Hepatocyte (in vitro differentiated cells): ENCODE measurements at regions not wholly inside any gene's neighbourhood (a gene's known extent, or its start where the extent isn't known, plus 50 kb on each side); places are given as distances from the start of the nearest gene placed in this dataset.

Experiments
- EZH2 ChIP-seq: fragments of 200-600 bp; sonication (generic); IDR thresholded peaks from 2 replicates; pipeline ENCODE4 v1.6.1; 2016; ENCODE audit warnings: antibody characterized with exemption, mild to moderate bottlenecking, borderline replicate concordance
- EZH2phosphoT487 ChIP-seq: fragments of 200-600 bp; sonication (generic); IDR thresholded peaks from one replicate; pipeline ENCODE4 v1.6.1; 2018; ENCODE audit warnings: antibody characterized with exemption, mild to moderate bottlenecking, low read depth, moderate library complexity; ENCODE audit not compliant: unreplicated experiment, severe bottlenecking
- TF ChIP-seq, protein P1 (sequence below): fragments of 200-600 bp; sonication (generic); IDR thresholded peaks from 2 replicates; pipeline ENCODE4 v1.5.1; 2016; ENCODE audit warnings: antibody characterized with exemption, mild to moderate bottlenecking; ENCODE audit not compliant: poor library complexity

DNA sequence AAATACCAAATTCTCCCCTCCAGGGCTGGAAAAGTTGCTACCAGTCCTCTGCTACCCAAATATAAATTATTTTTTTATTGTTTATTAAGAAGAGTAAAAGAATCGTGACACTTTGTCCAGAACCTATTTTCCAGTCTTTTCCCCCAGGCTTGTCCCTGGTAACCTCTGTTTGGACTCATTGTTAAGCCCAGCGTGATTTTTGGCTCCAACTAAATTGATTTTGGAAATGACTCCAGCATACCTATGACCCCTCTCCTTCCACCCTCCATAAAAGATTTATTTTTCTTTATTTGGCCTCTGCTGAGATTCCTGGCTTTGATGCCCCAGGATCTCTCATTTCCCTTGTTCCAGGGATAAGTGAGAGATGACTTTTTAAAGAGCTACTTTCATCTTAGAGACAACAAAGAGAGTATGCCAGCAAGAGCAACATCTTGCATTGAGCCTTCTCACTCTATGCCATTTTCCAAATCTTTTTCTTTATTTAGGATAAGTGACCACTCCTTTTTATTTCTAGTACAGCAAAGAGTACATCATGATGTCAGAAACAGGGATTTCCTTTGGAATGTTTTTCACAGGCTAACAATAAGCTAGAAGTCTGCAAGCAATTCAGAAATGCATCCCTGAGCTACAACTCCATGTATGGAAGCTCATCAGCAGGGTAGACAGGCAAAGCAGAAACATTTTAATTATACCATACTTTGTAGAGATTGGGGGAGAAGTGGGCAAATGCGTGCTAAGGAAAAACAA, 75.8 kb downstream of the DAD1 start:
- no peak for TF ChIP-seq EZH2phosphoT487
- TF ChIP-seq, protein P1, sequence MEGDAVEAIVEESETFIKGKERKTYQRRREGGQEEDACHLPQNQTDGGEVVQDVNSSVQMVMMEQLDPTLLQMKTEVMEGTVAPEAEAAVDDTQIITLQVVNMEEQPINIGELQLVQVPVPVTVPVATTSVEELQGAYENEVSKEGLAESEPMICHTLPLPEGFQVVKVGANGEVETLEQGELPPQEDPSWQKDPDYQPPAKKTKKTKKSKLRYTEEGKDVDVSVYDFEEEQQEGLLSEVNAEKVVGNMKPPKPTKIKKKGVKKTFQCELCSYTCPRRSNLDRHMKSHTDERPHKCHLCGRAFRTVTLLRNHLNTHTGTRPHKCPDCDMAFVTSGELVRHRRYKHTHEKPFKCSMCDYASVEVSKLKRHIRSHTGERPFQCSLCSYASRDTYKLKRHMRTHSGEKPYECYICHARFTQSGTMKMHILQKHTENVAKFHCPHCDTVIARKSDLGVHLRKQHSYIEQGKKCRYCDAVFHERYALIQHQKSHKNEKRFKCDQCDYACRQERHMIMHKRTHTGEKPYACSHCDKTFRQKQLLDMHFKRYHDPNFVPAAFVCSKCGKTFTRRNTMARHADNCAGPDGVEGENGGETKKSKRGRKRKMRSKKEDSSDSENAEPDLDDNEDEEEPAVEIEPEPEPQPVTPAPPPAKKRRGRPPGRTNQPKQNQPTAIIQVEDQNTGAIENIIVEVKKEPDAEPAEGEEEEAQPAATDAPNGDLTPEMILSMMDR: no peak
- no peak for TF ChIP-seq EZH2
